Activated T-cell treated with anti-CD3 and anti-CD28 coated beads, Interleukin-2, amount 50 U/mL, for 1 hour (primary cell): ENCODE measurements at regions not wholly inside any gene's neighbourhood (a gene's known extent, or its start where the extent isn't known, plus 50 kb on each side); places are given as distances from the start of the nearest gene placed in this dataset.

Experiments used
- DNase-seq: peaks from one replicate; pipeline ENCODE4 v3.0.0-alpha.2; 2020

- no peak for DNase-seq
Measured at GRCh38 chr3:30504939-30505338, 101.5 kb upstream of the TGFBR2 start.

- no peak for DNase-seq
Measured at GRCh38 chr3:30505866-30506520, 100.4 kb upstream of the TGFBR2 start.

- no peak for DNase-seq
Measured at GRCh38 chr3:30508339-30508738, 98.1 kb upstream of the TGFBR2 start.

GRCh38 chr3:30510596-30510995, 95.8 kb upstream of the TGFBR2 start:
- DNase-seq: no peak

GRCh38 chr3:30511524-30512251, 94.7 kb upstream of the TGFBR2 start:
- DNase-seq: no peak

GRCh38 chr3:30512576-30512975, 93.8 kb upstream of the TGFBR2 start:
- no peak for DNase-seq

- no peak for DNase-seq
Measured at GRCh38 chr3:30513374-30514152, 92.8 kb upstream of the TGFBR2 start.

GRCh38 chr3:30516238-30516637, 90.2 kb upstream of the TGFBR2 start:
- DNase-seq: no peak

GRCh38 chr3:30518181-30518864, 88.1 kb upstream of the TGFBR2 start:
- DNase-seq: no peak

- DNase-seq: no peak
Measured at GRCh38 chr3:30518872-30519271, 87.5 kb upstream of the TGFBR2 start.

GRCh38 chr3:30520699-30521098, 85.7 kb upstream of the TGFBR2 start:
- no peak for DNase-seq

- no peak for DNase-seq
Measured at GRCh38 chr3:30521156-30521715, 85.2 kb upstream of the TGFBR2 start.

- DNase-seq: no peak
Measured at GRCh38 chr3:30522476-30522875, 83.9 kb upstream of the TGFBR2 start.

GRCh38 chr3:30523366-30523765, 83.0 kb upstream of the TGFBR2 start:
- no peak for DNase-seq

- no peak for DNase-seq
Measured at GRCh38 chr3:30524357-30525040, 81.9 kb upstream of the TGFBR2 start.

- no peak for DNase-seq
Measured at GRCh38 chr3:30526031-30526430, 80.4 kb upstream of the TGFBR2 start.

- no peak for DNase-seq
Measured at GRCh38 chr3:30527186-30527585, 79.2 kb upstream of the TGFBR2 start.

- no peak for DNase-seq
Measured at GRCh38 chr3:30527720-30528119, 78.7 kb upstream of the TGFBR2 start.

GRCh38 chr3:30530084-30530483, 76.3 kb upstream of the TGFBR2 start:
- DNase-seq: no peak

GRCh38 chr3:30531017-30531570, 75.3 kb upstream of the TGFBR2 start:
- DNase-seq: no peak

GRCh38 chr3:30535525-30535924, 70.9 kb upstream of the TGFBR2 start:
- DNase-seq: no peak

- no peak for DNase-seq
Measured at GRCh38 chr3:30538791-30539190, 67.6 kb upstream of the TGFBR2 start.
